ENCODE measurements at regions not wholly inside any gene's neighbourhood (a gene's known extent, or its start where the extent isn't known, plus 50 kb on each side); places are given as distances from the start of the nearest gene placed in this dataset.

DNA sequence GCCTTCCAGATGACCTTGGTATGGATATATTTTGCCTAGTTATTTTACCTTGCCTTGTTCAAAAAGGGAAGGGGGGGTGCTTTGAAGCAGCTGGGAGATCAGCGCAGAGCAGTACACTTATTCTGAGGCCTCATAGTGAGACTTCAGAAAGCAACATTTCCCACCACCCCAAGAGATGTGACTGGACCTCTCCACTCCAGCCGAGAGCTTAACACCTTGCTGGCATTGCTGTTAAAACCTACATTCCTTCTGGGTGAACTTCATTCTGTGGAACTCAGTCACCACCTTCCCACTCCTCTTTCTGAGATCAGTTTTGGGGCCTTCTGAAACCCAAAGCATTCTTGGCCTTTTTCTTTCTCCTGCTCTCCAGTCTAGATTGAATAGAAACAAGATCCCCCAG, 148.7 kb downstream of the BARHL2 start:
- Histone ChIP-seq H3K27me3 (ENCODE audit: insufficient read depth, poor library complexity, severe bottlenecking) (no peaks in the 10 kb centered on the region), H3K27ac (replicated peaks) (no peak overlapping the region), H3K4me3 (replicated peaks; ENCODE audit: insufficient read depth, low read length) (no peak overlapping the region)
- TF ChIP-seq, protein P1, sequence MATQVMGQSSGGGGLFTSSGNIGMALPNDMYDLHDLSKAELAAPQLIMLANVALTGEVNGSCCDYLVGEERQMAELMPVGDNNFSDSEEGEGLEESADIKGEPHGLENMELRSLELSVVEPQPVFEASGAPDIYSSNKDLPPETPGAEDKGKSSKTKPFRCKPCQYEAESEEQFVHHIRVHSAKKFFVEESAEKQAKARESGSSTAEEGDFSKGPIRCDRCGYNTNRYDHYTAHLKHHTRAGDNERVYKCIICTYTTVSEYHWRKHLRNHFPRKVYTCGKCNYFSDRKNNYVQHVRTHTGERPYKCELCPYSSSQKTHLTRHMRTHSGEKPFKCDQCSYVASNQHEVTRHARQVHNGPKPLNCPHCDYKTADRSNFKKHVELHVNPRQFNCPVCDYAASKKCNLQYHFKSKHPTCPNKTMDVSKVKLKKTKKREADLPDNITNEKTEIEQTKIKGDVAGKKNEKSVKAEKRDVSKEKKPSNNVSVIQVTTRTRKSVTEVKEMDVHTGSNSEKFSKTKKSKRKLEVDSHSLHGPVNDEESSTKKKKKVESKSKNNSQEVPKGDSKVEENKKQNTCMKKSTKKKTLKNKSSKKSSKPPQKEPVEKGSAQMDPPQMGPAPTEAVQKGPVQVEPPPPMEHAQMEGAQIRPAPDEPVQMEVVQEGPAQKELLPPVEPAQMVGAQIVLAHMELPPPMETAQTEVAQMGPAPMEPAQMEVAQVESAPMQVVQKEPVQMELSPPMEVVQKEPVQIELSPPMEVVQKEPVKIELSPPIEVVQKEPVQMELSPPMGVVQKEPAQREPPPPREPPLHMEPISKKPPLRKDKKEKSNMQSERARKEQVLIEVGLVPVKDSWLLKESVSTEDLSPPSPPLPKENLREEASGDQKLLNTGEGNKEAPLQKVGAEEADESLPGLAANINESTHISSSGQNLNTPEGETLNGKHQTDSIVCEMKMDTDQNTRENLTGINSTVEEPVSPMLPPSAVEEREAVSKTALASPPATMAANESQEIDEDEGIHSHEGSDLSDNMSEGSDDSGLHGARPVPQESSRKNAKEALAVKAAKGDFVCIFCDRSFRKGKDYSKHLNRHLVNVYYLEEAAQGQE (IDR thresholded peaks at IDR 0.05; ENCODE audit: insufficient replicate concordance, low read depth), result no peak
- no peak for TF ChIP-seq SPI1 (IDR thresholded peaks at IDR 0.05; ENCODE audit: borderline replicate concordance, low read depth)
- TF ChIP-seq POLR2AphosphoS5 (IDR thresholded peaks at IDR 0.05; ENCODE audit: low read depth), result no peak
- TF ChIP-seq CTCF (IDR thresholded peaks at IDR 0.05; ENCODE audit: insufficient read depth, low read length), result no peak
- TF ChIP-seq GABPA (IDR thresholded peaks at IDR 0.05; ENCODE audit: low read depth), result no peak
- DNase-seq (ENCODE audit: low read depth in 1 of 2, low spot score in 1 of 2), result no peak

- Histone ChIP-seq H3K27ac (replicated peaks) (no peak overlapping the region), H3K4me3 (replicated peaks; ENCODE audit: insufficient read depth, low read length) (no peak overlapping the region), H3K27me3 (ENCODE audit: insufficient read depth, poor library complexity, severe bottlenecking) (no peaks in the 10 kb centered on the region)
- TF ChIP-seq POLR2AphosphoS5 (IDR thresholded peaks at IDR 0.05; ENCODE audit: low read depth) (no peak), CTCF (IDR thresholded peaks at IDR 0.05; ENCODE audit: insufficient read depth, low read length) (no peak), GABPA (IDR thresholded peaks at IDR 0.05; ENCODE audit: low read depth) (no peak), SPI1 (IDR thresholded peaks at IDR 0.05; ENCODE audit: borderline replicate concordance, low read depth) (no peak)
- TF ChIP-seq, protein P1 (IDR thresholded peaks at IDR 0.05; ENCODE audit: insufficient replicate concordance, low read depth), result no peak
- no peak for DNase-seq (ENCODE audit: low read depth in 1 of 2, low spot score in 1 of 2)
Observed at GRCh38 chr1:90564164-90564563, 152.9 kb downstream of the BARHL2 start.

GRCh38 chr1:90562892-90563291, 154.2 kb downstream of the BARHL2 start:
- TF ChIP-seq SPI1 (IDR thresholded peaks at IDR 0.05; ENCODE audit: borderline replicate concordance, low read depth) (no peak), GABPA (IDR thresholded peaks at IDR 0.05; ENCODE audit: low read depth) (no peak), CTCF (IDR thresholded peaks at IDR 0.05; ENCODE audit: insufficient read depth, low read length) (no peak), POLR2AphosphoS5 (IDR thresholded peaks at IDR 0.05; ENCODE audit: low read depth) (no peak)
- TF ChIP-seq, protein P1 (IDR thresholded peaks at IDR 0.05; ENCODE audit: insufficient replicate concordance, low read depth), result no peak
- no peak overlapping the region for H3K4me3 ChIP-seq (replicated peaks; ENCODE audit: insufficient read depth, low read length)
- no peaks in the 10 kb centered on the region for H3K27me3 ChIP-seq (ENCODE audit: insufficient read depth, poor library complexity, severe bottlenecking)
- H3K27ac ChIP-seq (replicated peaks), result no peak overlapping the region
- no peak for DNase-seq (ENCODE audit: low read depth in 1 of 2, low spot score in 1 of 2)

All from HL-60 (cell line).